ENCODE measurements at regions not wholly inside any gene's neighbourhood (a gene's known extent, or its start where the extent isn't known, plus 50 kb on each side); places are given as distances from the start of the nearest gene placed in this dataset.
A peak's percentile ranks its signal among the peaks of the same experiment; 100 is the strongest.

GRCh38 chr4:185909972-185910371 lies 98.0 kb upstream of the SORBS2 start:
- no peaks in the 10 kb centered on the region for H3K9me2 ChIP-seq (replicated peaks; ENCODE audit: low read length)
- POLR2A ChIA-PET (ENCODE audit: unreplicated experiment), result no interaction called here
- no TSS peak for BruUV-seq (replicated peaks)
- H3K9me3 ChIP-seq (ENCODE audit: low read length), result no peaks in the 10 kb centered on the region
- ATAC-seq, result peak; percentile 31
- H3K27ac ChIP-seq (ENCODE audit: low read length), result no peak overlapping the region
- CTCF ChIA-PET, result no interaction called here
- H2AFZ ChIP-seq (ENCODE audit: low read length), result no peak overlapping the region
- H3K27me3 ChIP-seq (ENCODE audit: low read length), result no peaks in the 10 kb centered on the region
- no peaks in the 10 kb centered on the region for H4K20me1 ChIP-seq (ENCODE audit: low read length)
- intact Hi-C loops (cut with micrococcal nuclease), result loop anchor here (5.0 kb wide), 2 partner anchors 43 to 52 kb away; no protein-coding TSS in a partner anchor
- H3K9ac ChIP-seq (ENCODE audit: low read length), result no peak overlapping the region
- no peaks in the 10 kb centered on the region for H3K36me3 ChIP-seq (ENCODE audit: low read depth, low read length)
- no peak overlapping the region for H3K4me3 ChIP-seq (ENCODE audit: low read length)
- no peak for TF ChIP-seq CTCF (conservative IDR thresholded peaks at IDR 0.05; ENCODE audit: low read depth, low read length)
- TF ChIP-seq EZH2phosphoT487 (IDR thresholded peaks at IDR 0.05; ENCODE audit: borderline replicate concordance, low read length), result no peak
- TF ChIP-seq EZH2 (IDR thresholded peaks at IDR 0.05; ENCODE audit: low read length, unreplicated experiment), result no peak
- no peaks in the 10 kb centered on the region for H3K79me2 ChIP-seq (ENCODE audit: low read length)
- peaks cover 40% of the 10 kb centered on the region for H3K4me1 ChIP-seq (ENCODE audit: insufficient read depth, low read length)
- no peak overlapping the region for H3K4me2 ChIP-seq (ENCODE audit: low read length)
- H3F3A ChIP-seq (ENCODE audit: low read length, unreplicated experiment), result no peaks in the 10 kb centered on the region
- DNase-seq, result no peak

- Histone ChIP-seq H3K4me3 (ENCODE audit: low read length) (no peak overlapping the region), H4K20me1 (ENCODE audit: low read length) (no peaks in the 10 kb centered on the region), H3K27me3 (ENCODE audit: low read length) (no peaks in the 10 kb centered on the region), H3K4me2 (ENCODE audit: low read length) (0 out of 2 replicates have a peak overlapping the region, but pooled peaks have one; percentile 11), H3K9ac (ENCODE audit: low read length) (no peak overlapping the region), H3K4me1 (ENCODE audit: insufficient read depth, low read length) (peaks cover 40% of the 10 kb centered on the region), H3K79me2 (ENCODE audit: low read length) (no peaks in the 10 kb centered on the region), H3K9me3 (ENCODE audit: low read length) (no peaks in the 10 kb centered on the region), H3K27ac (ENCODE audit: low read length) (peak overlapping the region; percentile 53; the same call in 1 of the 2 replicates), H3F3A (ENCODE audit: low read length, unreplicated experiment) (no peaks in the 10 kb centered on the region), H2AFZ (ENCODE audit: low read length) (no peak overlapping the region), H3K9me2 (replicated peaks; ENCODE audit: low read length) (no peaks in the 10 kb centered on the region), H3K36me3 (ENCODE audit: low read depth, low read length) (no peaks in the 10 kb centered on the region)
- CTCF ChIA-PET, result no interaction called here
- peak; percentile 62 for DNase-seq
- TF ChIP-seq CTCF (conservative IDR thresholded peaks at IDR 0.05; ENCODE audit: low read depth, low read length) (no peak), EZH2 (IDR thresholded peaks at IDR 0.05; ENCODE audit: low read length, unreplicated experiment) (no peak), EZH2phosphoT487 (IDR thresholded peaks at IDR 0.05; ENCODE audit: borderline replicate concordance, low read length) (no peak)
- intact Hi-C loops (cut with micrococcal nuclease), result loop anchor here (2.0 to 5.0 kb wide), 3 partner anchors 44 to 73 kb away; no protein-coding TSS in a partner anchor
- POLR2A ChIA-PET (ENCODE audit: unreplicated experiment), result no interaction called here
- BruUV-seq (replicated peaks), result no TSS peak
- ATAC-seq, result peak; percentile 46; the same call in 1 of the 2 replicates
These were observed 99.6 kb upstream of the SORBS2 start for GRCh38 chr4:185911556-185912064.

- TF ChIP-seq EZH2 (IDR thresholded peaks at IDR 0.05; ENCODE audit: low read length, unreplicated experiment), result no peak
- no peak for TF ChIP-seq CTCF (conservative IDR thresholded peaks at IDR 0.05; ENCODE audit: low read depth, low read length)
- no peak for TF ChIP-seq EZH2phosphoT487 (IDR thresholded peaks at IDR 0.05; ENCODE audit: borderline replicate concordance, low read length)
- Histone ChIP-seq H3K36me3 (ENCODE audit: low read depth, low read length) (no peaks in the 10 kb centered on the region), H4K20me1 (ENCODE audit: low read length) (no peaks in the 10 kb centered on the region), H2AFZ (ENCODE audit: low read length) (peak overlapping the region; percentile 12; the same call in 1 of the 2 replicates), H3K4me2 (ENCODE audit: low read length) (peak overlapping the region; percentile 27), H3K27me3 (ENCODE audit: low read length) (no peaks in the 10 kb centered on the region), H3K27ac (ENCODE audit: low read length) (peak overlapping the region; percentile 53), H3K4me3 (ENCODE audit: low read length) (no peak overlapping the region), H3F3A (ENCODE audit: low read length, unreplicated experiment) (no peaks in the 10 kb centered on the region), H3K9ac (ENCODE audit: low read length) (no peak overlapping the region; the same call in 1 of the 2 replicates), H3K79me2 (ENCODE audit: low read length) (no peaks in the 10 kb centered on the region), H3K4me1 (ENCODE audit: insufficient read depth, low read length) (peaks cover 40% of the 10 kb centered on the region), H3K9me2 (replicated peaks; ENCODE audit: low read length) (no peaks in the 10 kb centered on the region), H3K9me3 (ENCODE audit: low read length) (no peaks in the 10 kb centered on the region)
- ChIA-PET POLR2A (ENCODE audit: unreplicated experiment) (interaction anchor here (0.6 kb wide), 1 partner anchor 74 kb away, joined by 12 read pairs; no protein-coding TSS in a partner anchor), CTCF (no interaction called here)
- no TSS peak for BruUV-seq (replicated peaks)
- DNase-seq (peak; percentile 51), ATAC-seq (peak; percentile 70)
- intact Hi-C loops (cut with micrococcal nuclease), result loop anchor here (2.0 to 5.0 kb wide), 3 partner anchors 45 to 74 kb away; no protein-coding TSS in a partner anchor
These were observed 100.8 kb upstream of the SORBS2 start for GRCh38 chr4:185912779-185913178.

Data from PC-3 (cell line).